Myocyte (in vitro differentiated cells): ENCODE measurements at regions not wholly inside any gene's neighbourhood (a gene's known extent, or its start where the extent isn't known, plus 50 kb on each side); places are given as distances from the start of the nearest gene placed in this dataset.
"Not testable (repeated sequence)": the region's sequence is repeated elsewhere in the genome, so short reads cannot be mapped to it uniquely, and the experiment has no call there.

Source experiments
- DNase-seq: peaks from one replicate; pipeline ENCODE4 v3.0.0-alpha.2; 2012; ENCODE audit warnings: low read depth

DNA sequence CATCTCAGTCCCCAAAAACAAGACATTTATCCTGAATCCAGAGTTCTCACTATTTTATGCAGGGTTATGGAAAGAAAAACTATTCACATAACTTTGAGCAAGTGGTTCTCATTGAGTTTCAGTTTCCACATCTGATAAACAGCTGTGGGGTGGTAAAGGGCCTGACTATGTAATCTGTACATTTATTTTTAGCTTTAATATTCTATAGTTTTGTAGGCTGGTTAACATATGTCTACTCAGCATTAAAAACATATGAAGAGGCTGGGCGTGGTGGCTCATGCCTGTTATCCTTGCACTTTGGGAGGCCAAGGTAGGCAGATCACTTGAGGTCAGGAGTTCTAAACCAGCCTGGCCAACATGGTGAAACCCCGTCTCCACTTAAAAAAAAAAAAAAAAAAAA lies 301.5 kb upstream of the CCNG1 start:
- no peak for DNase-seq

DNA sequence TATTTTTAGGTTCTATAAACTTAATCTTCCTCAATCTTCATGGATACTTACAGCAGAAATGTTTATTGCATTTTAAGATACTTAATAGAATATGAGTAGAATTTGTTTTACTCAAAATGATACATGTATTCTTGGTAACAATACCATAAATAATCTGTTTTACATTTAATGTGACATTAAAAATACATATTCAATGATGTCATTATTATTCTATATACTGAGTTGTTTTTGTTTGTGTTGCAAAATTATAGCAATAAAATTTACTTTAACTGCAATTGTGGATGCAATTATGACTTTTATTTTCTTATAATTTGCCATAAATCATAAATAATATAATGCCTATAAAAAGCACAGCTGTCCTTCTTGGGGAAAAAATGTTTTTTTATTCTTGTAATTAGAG lies 275.9 kb upstream of the CCNG1 start:
- DNase-seq = no peak

DNA sequence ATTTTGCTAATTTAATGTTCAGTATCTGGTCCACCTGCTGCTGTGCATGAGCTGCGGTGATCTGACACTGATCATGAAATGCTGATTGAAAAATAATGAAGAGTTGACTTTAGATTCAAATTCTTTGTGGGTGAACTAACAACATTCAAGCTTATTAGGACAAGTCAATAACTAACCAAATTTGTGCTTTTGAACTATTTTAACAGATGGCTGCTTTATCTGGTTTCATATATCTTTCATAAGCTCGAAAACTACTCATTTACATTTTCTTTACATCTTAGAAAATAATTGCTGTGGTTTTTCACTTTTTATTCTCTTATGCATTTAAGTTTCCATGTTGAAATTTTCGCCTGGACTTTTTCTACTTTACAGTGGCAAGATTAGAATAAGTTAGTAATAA lies 274.8 kb upstream of the CCNG1 start:
- no peak for DNase-seq

DNA sequence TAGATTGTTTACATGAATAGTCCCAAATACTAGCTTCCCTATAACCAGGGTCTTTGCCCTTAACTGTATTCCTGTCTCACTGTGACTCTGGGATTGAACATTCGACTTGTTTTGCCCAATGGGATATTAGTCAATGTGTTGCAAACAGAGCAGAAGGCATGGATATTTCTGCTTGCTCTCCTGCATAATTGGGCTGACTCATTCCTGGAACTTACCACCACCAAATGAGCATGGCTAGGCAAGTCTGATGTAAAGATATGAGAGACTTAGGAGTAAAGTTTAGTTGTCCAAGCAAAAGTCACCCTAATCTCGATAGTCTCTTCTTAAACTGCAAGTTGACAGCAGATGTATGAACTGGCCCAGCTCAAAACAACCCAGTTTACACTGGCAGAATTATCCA lies 273.5 kb upstream of the CCNG1 start:
- no peak for DNase-seq

DNA sequence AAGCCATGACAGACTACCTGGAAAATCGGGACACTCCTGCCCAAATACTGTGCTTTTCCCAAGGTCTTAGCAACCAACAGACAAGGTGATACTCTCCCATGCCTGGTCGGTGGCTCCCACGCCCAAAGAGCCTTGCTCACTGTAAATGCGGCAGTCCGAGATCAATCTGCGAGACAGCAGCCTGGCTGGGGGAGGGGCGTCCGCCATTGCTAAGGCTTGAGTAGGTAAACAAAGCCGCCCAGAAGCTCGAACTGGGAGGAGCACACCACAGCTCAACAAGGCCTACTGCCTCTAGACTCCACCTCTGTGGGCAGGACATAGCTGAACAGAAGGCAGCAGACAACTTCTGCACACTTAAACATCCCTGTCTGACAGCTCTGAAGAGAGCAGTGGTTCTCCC lies 272.1 kb upstream of the CCNG1 start:
- no peak for DNase-seq

DNA sequence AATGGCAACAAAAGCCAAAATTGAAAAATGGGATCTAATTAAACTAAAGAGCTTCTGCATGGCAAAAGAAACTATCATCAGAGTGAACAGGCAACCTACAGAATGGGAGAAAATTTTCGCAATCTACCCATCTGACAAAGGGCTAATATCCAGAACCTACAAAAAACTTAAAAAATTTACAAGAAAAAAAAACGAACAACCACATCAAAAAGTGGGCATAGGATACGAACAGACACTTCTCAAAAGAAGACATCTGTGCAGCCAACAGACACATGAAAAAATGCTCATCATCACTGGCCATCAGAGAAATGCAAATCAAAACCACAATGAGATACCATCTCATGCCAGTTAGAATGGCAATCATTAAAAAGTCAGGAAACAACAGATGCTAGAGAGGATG lies 267.2 kb upstream of the CCNG1 start:
- not testable (repeated sequence) for DNase-seq

DNA sequence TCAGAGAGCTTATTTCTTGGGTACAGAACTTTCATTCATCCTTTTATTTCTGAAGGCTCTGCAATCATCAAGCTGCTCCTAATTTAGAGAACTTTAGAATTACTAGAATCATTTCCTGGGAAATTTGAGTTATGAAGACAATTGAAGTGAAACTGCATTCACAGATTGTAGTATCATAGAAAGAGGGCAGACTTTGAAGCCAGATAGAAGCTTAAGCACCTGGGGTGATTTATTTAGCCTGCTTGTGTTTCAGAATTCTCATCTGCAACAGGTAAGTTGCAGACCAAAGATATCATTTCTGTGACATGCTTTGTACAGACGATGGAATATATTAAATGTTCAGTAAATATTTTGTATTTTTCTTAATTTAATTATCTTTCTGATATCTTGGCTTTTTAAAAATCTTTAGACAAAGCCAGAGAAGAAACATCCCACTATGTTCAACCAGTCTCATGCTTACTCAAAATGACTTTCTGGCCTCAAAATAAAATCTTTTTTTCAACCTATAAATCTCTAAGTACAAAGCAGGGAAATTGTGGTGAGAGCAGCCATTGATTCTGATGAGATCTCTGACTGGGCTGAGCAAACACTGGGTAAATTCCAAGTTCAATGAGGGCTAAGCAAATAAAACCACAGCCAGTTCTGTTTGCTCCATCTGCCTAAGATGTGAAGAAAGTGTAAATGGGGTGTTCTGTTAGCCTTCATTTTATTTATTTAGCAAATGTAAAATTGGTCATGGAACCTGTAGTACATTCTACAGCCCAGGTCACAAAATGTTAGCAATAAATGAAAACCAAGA lies 264.7 kb upstream of the CCNG1 start:
- DNase-seq = no peak

DNA sequence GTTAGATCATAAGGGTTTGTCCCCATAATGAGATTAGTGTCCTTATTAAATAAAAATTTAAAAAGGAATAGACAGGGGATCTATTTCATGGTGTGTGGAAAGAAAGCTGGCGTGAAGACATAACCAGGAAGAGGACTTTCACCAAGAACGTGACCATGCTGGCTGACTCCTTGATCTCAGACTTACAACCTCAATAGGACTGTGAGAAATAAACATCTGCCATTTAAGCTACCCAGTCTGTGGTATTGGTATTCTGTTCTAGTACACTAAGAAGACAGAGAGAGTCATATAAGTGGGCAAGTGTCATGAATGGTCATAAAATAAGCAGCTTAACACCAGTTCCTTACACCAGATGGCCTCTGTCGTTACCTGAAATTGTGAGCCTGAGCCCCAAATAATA lies 259.4 kb upstream of the CCNG1 start:
- no peak for DNase-seq

DNA sequence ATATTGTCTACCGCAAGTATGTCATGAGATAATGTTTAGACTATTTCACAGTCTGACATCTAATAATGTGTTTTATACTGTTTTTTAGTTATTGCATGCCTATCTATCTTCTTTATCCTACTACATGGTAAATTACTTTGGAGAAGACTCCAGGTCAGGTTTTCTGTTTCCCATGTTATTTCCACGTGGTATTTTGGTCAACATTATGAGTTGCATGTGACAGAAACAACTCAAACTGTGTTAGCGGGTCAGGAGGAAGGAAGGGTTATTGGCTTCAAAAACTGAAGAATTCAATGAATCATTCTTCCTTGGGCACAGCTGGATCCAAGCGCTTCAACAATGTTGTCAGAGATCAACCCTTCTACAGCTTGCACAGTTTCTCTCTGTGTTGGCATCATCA lies 252.1 kb upstream of the CCNG1 start:
- no peak for DNase-seq

DNA sequence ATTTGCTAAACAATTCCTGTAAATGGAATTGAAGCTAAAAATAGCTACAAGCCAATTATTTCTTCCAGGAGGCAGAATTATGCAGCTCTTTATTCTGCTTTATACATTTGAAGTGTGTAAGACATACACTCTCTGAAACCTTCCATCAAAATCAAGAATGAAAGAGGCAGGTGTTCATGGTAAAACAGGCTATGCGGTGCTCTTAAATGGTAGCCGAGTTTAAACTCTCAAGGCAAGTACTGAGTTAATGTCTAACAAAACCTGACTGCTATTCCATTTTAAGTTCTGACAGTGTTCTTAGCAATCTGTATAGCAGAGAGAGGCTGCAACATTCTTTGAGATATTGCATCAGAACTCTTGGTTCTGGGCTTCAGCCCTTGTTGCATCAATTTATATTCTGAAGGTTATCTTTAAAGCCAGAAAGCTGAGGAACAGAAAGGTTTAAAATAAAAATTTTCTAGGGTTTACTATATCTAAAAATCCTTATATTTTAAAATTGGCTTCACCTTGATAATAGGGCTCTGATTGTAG lies 248.3 kb upstream of the CCNG1 start:
- DNase-seq = no peak

DNA sequence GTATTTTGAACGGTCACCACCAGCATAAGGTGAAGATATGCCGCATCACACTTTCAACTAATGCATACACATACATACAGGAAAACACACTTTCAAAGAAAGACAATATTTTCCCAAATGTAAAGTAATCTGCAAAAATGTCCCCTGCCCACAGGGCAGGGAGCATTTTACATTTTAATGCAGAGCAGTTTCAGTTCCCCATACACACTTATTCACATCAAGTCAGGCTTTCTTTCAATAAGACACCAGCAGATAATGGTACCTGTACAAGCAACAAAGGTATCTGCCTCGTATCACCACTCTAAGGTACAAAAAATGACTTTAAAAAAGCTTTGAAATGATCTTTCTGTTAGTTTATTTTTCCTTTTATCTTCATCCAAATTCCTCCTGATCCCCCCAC lies 247.1 kb upstream of the CCNG1 start:
- no peak for DNase-seq

DNA sequence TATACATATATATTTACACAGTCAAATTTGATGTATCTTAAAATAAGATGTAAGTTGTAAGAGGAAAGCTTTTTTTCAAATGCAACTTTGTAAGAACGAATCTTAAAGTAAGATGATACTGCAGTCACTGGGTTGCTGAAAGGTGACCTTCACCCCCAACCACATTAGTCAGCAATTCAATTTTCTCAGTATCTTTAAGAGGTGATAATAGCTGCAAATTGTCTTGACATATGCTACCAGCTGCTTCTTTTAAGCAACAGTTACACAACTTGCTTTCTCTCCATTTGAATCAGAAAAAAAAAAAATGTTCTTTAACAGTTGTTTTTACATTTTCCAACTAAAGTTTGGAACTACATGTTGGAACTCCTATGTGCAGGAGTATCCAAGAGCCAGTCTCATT lies 246.6 kb upstream of the CCNG1 start:
- no peak for DNase-seq

DNA sequence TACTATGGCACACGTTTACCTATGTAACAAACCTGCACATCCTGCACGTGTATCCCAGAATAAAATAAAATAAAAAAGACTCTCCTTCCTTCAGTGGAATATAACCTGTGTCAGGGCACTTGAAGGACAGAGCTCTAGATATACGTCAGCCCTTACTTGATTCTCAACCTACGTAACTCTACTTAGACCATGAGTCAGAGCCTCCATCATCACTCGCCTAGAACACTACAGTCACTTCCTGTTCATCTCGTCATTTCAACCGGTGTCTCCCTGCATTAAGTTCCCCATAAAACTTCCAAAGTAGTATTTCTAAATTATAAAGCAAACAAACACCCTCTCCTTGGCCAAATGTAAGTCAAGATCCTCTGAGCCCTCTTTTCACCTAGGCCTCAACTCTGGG lies 243.5 kb upstream of the CCNG1 start:
- no peak for DNase-seq

DNA sequence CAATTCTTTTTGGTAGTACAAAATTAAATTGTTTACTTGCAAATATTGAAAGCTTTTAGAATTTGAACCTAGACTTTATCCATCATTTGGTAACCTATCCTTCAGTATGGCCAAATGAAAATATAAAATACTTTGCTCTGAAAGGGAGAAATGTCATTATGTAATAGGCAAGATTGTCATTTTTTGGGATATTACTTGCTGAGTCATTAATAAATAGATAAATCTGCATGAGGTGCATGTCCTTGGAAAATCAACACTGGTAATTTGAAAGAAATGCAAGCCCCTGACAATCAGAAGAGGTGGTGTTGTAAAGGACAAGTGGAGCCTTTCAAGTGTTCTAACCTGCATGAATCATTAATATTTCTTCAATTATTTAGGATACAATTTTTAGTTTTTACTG lies 231.8 kb upstream of the CCNG1 start:
- DNase-seq = no peak

DNA sequence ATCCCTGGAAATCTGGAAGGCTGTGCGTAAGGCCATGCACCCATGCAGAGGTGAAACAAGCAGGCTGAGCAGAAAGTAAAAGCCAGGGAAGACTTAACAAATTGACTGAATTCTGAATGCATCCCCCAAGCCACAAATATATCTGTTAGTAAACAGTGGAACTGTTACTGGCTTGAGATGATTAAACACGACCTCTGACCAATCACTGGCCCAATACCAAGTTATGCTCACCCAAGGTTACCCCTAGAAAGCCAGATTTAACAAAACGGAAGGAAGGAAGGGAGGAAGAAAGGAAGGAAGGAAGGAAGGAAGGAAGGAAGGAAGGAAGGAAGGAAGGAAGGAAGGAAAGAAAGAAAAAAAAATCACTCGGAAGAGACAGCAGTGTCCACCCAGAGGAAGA lies 215.8 kb upstream of the CCNG1 start:
- no peak for DNase-seq

DNA sequence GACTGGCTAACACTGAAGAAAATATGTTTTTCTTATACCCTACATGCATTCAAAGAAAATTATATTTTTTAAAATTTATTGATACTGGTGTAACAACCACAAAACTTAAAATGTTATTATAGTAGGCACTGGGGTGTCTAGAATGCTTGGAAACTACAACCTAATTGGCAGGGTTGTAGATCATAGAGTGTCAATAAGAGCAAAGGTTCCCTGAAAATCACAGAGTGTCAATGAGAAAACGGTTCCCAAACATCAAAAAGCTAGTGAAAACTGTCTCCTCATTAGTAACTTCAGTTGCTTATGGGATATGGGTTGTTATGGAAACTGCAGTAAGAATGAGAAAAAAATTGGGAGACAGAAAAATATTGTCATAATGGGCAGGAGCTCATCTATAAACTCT lies 214.4 kb upstream of the CCNG1 start:
- no peak for DNase-seq

DNA sequence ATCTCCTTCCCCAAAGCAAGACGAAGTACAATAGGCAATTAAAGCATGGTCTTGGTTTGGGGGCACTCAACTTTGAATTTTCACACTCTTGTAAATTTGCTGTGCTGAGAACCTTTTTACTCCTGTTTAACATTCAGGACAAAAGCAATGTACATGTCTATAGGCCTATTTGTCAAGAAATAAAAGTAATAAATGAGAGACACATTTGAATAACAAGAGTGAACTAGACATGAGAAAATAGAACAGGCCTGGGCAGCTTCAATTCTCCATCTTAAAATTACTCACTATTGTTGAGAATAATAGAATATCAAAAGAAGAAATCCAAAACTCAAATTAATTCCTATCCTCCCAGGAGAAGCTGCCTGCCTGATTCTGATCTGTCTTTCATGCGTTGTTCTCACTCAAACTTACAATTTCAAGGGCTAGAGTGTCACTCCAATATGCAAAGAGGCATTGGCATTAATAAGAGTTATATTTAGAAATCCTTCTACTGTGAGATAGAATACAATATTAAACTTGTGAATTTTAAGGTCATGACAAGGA lies 192.9 kb upstream of the CCNG1 start:
- DNase-seq = no peak

DNA sequence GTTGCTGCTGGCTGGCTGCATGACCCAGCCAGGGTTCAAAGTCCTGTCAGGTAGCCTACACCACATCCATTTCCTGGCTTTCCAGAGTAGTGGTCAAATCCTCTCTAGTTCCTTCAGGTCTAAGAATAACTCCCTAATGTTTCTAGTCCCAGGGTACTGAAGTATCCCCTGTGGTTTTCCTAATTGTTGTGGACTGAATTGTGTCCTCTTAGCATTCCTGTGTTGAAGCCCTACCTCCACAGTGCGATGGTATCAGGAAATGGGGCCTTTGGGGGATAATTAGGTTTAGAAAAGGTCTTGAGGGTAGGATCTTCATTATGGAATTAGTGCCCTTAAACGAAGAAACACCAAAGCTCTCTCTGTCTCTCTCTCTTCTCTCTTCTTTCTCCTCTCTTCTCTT lies 191.8 kb upstream of the CCNG1 start:
- no peak for DNase-seq

DNA sequence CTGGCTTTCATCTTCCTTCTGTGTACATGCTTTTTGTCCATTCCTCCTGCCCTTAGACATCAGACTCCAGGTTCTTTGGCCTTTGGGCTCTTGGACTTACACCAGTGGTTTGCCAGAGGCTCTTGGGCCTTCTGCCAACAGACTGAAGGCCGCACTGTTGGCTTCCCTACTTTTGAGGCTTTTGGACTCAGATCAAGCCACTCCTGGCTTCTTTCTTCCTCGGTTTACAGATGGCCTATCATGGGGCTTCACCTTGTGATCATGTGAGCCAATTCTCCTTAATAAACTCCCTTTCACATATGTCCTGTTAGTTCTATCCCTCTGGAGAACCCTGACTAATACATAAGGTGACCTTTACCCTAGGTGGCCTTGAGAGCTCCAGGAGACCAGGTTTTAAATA lies 189.1 kb upstream of the CCNG1 start:
- no peak for DNase-seq

DNA sequence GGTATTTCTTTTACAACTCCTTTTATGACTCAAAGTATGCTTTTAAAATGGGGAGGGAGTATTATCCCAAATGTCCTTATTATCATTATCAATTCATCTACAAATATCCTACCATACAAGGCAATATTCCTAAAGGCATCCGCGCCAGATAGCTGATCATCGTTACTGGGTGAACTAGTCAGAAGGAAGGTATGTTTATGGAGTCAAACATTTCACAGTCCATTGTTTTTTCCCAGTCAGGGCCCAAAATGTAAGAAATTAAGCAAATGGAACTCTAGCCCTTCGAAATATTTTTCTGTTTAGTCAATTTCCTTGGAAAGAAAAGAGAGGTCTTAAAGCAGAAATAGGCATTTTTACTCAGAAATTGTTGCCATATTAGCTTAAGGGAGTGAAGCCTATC lies 188.5 kb upstream of the CCNG1 start:
- no peak for DNase-seq

DNA sequence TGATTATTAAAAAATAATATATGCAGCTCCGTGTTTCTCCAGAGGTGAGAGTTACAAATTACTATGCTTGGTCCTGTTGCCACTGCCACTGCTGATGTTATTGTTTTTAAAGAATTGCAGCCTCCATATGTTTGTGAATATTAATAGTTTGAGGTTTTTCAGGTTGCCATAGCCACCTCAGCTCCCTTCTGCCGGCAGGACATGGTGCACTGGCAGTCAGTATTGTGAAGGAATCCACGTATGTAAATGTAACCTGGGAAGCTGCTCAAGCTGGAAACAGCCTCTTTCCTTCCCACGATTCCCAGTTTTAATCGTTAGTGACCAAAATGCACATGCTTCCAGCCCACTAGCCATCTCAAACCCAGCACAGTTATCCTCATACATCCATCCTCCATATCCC lies 184.4 kb upstream of the CCNG1 start:
- no peak for DNase-seq

DNA sequence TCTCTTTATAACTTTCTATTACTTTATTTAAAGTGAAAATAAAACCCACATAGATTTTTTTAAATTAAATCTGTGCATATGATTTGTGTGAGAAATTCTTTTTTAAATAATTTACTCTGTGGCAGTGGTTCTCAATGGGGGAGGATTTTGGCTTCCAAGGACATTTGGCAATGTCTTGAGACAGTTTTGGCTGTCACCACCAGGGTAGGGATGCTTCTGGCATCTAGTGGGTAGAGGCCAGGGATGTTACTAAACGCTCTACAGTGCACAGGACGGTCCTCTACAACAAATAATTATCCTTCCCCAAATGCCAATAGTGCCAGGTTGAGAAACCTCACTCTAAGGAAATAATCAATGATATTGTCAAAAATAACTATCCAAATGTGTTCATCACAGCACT lies 177.9 kb upstream of the CCNG1 start:
- DNase-seq = no peak

DNA sequence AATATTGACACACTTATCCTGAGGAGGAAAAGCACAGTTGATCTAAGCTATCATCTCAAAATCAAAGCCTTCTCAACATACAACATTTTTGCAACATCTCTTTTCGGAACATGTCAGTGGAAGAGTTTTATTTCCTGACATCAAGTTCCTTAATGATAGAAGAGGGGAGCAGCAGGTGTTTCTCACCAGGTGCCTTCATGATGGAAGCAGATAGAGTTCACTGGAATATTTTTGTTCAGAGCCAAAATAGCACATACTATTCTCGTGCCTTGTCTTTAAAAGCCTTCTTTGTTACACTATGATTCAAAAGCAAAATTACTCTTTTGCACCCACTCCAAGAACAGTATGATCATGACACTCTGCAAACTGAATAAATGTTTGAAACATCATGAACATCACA lies 176.9 kb upstream of the CCNG1 start:
- DNase-seq = no peak
